Skeletal muscle satellite cell (primary cell): ENCODE measurements at regions not wholly inside any gene's neighbourhood (a gene's known extent, or its start where the extent isn't known, plus 50 kb on each side); places are given as distances from the start of the nearest gene placed in this dataset.

ENCODE experiments used
- H3K27me3 ChIP-seq: 2 replicates; pipeline ENCODE4 v1.7.0; 2013; ENCODE audit warnings: low read length; ENCODE audit not compliant: control insufficient read depth, insufficient read depth
- H3K36me3 ChIP-seq: 2 replicates; pipeline ENCODE4 v1.7.0; 2013; ENCODE audit warnings: mild to moderate bottlenecking, control low read depth, low read length; ENCODE audit not compliant: insufficient read depth
- H3K4me1 ChIP-seq: 2 replicates; pipeline ENCODE4 v1.7.0; 2013; ENCODE audit warnings: low read length; ENCODE audit not compliant: control insufficient read depth, insufficient read depth
- H3K4me2 ChIP-seq: 2 replicates; pipeline ENCODE4 v1.7.0; 2013; ENCODE audit warnings: mild to moderate bottlenecking, low read length
- H3K4me3 ChIP-seq: 2 replicates; pipeline ENCODE4 v1.7.0; 2013; ENCODE audit warnings: low read length
- H3K9ac ChIP-seq: 2 replicates; pipeline ENCODE4 v1.7.0; 2013; ENCODE audit warnings: mild to moderate bottlenecking, low read depth, low read length, moderate library complexity
- H3K9me3 ChIP-seq: replicated peaks from 2 replicates; pipeline ENCODE4 v1.7.0; 2013; ENCODE audit warnings: mild to moderate bottlenecking, control low read depth, low read length

DNA sequence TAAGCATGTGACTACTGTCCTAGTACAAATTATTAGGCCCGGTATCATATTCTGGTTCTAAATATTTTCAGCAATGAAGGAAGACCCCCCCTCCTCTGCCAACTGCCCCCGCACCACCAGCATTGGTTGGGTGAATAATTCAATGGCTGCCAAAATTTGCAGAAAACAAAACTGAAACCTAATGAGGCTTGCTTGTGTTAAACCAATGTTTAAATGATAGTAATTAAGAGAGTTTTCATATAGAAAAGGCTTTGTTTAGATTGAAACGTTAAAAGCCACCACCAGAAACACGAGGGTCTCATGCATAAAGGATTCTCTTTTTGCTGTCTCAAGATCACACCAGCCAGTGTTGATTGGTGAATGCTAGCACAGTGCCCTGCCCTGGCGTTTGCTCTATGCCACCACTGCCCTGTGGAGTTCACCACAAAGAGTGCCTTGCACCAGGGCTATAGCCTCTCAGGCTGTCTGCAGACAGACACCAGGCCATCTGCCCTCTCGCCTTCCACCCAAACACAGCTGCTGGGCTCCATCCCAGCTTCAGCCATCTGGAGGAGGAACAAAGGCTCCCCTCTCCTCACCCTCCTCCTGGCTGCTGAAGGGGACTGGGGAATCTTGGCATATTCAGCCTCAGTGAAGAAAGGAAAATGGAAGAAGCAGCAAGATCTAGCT is 200.3 kb upstream of the PFN2 start:
- H3K27me3 ChIP-seq: no peaks in the 10 kb centered on the region
- H3K4me1 ChIP-seq: peaks cover 11% of the 10 kb centered on the region
- H3K9me3 ChIP-seq: no peaks in the 10 kb centered on the region
- no peak overlapping the region for H3K4me3 ChIP-seq
- no peak overlapping the region for H3K9ac ChIP-seq
- no peaks in the 10 kb centered on the region for H3K36me3 ChIP-seq
- no peak overlapping the region for H3K4me2 ChIP-seq

DNA sequence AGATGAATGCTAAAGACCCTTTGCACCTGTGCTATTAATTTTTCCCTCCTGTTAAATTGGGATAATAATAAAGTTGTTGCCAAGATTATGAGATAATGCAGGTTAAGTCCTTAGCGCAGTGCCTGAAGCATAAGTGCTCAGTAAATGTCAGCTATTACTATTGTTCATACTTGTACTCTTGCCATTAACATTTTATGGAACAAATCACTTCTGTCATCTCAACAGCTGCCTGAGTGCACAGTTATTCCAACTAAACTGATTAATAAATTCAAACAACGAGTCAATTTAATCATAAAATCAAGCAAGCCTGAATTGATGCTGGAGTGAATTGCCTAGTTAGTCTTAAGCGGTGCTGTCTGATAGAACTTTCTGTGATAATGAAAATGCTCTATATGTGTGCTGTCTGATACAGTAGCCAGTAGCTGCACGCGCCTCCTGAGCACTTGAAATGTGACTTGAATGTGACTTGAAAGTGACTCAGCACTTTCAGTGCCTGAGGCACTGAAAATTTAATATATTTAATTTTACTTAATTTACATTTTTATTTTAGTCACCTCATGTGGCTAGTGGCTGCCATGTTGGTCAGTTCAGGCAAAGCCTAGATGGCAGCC is 198.7 kb upstream of the PFN2 start:
- no peak overlapping the region for H3K4me2 ChIP-seq
- peaks cover 11% of the 10 kb centered on the region for H3K4me1 ChIP-seq
- H3K36me3 ChIP-seq: no peaks in the 10 kb centered on the region
- H3K4me3 ChIP-seq: no peak overlapping the region
- no peaks in the 10 kb centered on the region for H3K27me3 ChIP-seq
- H3K9ac ChIP-seq: no peak overlapping the region
- H3K9me3 ChIP-seq: no peaks in the 10 kb centered on the region

DNA sequence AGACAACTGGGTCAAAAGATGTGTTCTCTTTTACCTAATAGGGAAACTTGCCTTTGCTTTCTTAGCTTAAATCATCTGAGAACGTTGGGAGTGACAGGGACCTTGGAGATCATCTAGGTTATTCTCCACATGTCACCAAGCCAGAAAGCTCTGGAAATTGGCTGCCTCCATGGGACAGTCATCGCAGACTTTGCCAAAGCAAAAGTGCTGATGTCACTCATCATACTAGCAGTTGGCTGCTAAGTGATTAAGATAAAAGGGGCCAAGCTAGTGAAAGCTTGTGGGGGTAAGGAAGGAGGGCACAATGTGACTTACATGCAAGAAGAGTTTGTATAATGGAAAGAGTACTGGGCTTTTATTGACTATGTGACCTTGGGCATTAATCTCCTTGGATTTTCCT is 198.0 kb upstream of the PFN2 start:
- H3K36me3 ChIP-seq: no peaks in the 10 kb centered on the region
- H3K27me3 ChIP-seq: no peaks in the 10 kb centered on the region
- no peak overlapping the region for H3K4me3 ChIP-seq
- no peaks in the 10 kb centered on the region for H3K9me3 ChIP-seq
- no peak overlapping the region for H3K9ac ChIP-seq
- peaks cover 11% of the 10 kb centered on the region for H3K4me1 ChIP-seq
- no peak overlapping the region for H3K4me2 ChIP-seq

DNA sequence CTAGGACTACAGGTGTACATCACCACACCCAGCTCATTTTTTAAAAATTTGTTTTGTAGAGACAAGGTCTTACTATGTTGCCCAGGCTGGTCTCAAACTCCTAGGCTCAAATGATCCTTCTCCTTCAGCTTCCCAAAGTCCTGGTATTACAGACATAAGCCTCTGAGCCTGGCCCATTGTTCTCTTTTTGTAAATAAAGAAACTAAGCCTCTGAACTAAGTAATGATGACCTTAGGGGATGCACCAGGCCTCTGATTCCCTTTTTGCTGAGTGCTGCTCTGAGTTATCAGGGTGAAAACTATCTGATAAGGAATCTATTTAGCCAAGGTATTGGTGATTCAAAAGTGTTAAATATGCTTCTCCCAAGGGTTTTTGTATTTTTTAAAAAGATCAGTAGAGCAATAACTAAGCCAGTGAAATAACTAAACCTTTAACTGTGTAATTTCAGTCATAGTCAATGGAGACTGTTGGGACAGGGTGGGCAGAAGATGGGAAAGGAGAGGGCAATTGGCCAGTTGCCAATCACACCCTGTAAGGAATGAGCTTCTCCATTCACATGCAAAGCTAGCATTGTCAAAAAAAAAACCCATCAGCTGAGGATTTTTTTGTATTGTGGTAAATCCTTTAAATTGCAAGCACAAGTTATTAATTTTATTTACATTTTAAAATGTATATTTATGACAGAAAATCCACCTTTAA is 194.8 kb upstream of the PFN2 start:
- H3K4me2 ChIP-seq: no peak overlapping the region
- H3K9ac ChIP-seq: no peak overlapping the region
- no peaks in the 10 kb centered on the region for H3K36me3 ChIP-seq
- peaks cover 11% of the 10 kb centered on the region for H3K4me1 ChIP-seq
- H3K4me3 ChIP-seq: no peak overlapping the region
- H3K27me3 ChIP-seq: no peaks in the 10 kb centered on the region
- H3K9me3 ChIP-seq: no peaks in the 10 kb centered on the region

DNA sequence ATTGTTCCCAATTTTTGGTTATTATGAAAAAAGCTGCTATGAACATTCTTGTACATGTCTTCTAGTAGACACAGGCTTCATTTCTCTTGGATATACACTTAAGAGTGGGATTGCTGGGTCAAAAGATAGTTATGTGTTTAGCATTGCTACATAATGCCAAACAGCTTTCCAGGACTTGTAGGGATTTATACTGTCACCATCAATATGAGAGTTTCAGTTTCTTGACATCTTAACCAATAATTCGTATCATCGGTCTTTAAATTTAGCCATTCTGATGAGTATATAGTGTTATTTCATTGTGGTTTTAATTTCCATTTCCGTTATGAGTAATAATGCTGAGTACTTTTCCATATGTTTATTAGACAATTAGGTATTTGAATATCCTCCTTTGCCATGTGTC is 190.3 kb upstream of the PFN2 start:
- H3K9me3 ChIP-seq: no peaks in the 10 kb centered on the region
- no peaks in the 10 kb centered on the region for H3K4me1 ChIP-seq
- no peak overlapping the region for H3K4me2 ChIP-seq
- no peak overlapping the region for H3K4me3 ChIP-seq
- H3K27me3 ChIP-seq: no peaks in the 10 kb centered on the region
- H3K36me3 ChIP-seq: no peaks in the 10 kb centered on the region
- H3K9ac ChIP-seq: no peak overlapping the region

DNA sequence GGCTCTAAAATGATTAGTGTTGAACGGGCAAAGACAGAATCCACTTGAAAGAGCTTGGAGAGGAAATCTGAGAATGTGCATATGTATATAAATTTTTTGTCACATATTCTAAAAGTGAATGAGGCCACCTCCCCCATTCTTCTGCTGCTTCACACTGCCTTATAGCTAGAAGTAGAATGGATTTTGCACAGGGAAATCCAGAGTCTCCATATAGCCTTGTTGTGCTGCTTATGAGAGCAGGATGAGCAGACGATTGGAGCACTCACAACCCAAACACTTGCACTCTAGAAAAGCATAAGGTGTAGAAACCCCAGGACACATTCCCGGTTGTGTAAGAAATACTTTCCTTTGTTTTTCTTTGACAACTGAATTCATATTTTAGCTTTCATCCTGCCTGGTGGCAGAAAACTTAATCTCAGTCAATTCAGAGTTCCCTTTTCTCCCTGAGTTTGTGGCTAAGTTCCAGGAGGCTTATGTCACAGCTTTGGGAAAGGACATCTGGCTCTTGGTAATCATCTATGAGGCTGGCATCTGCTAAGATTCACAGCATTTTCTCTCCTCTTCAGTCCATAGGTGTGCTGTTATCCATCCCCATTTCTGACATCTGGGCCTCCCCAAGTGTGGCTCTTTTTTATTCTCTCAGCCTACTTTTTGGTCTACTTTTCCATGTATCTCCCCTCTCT is 188.4 kb upstream of the PFN2 start:
- no peaks in the 10 kb centered on the region for H3K9me3 ChIP-seq
- no peak overlapping the region for H3K9ac ChIP-seq
- H3K4me3 ChIP-seq: no peak overlapping the region
- no peak overlapping the region for H3K4me2 ChIP-seq
- no peaks in the 10 kb centered on the region for H3K36me3 ChIP-seq
- H3K4me1 ChIP-seq: no peaks in the 10 kb centered on the region
- H3K27me3 ChIP-seq: no peaks in the 10 kb centered on the region

DNA sequence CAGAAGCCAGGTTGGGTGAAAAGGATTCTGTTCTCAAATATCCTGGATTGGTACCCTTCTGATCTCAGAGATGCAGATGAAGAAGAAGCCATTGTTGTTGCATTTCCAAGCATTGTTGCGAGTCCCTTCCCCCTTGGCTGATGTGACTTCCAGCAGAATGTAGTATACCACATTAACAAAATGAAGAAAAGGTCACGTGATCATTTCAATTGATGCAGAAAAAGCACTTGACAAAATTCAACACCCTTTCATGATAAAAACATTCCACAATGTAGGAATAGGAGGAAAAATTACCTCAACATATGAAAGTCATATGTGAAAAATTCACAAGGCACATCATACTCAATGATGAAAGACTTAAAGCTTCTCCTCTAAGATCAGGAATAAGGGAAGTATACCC is 181.9 kb upstream of the PFN2 start:
- H3K4me1 ChIP-seq: peaks cover 29% of the 10 kb centered on the region
- H3K9me3 ChIP-seq: no peaks in the 10 kb centered on the region
- no peak overlapping the region for H3K4me3 ChIP-seq
- H3K27me3 ChIP-seq: no peaks in the 10 kb centered on the region
- no peak overlapping the region for H3K9ac ChIP-seq
- no peaks in the 10 kb centered on the region for H3K36me3 ChIP-seq
- H3K4me2 ChIP-seq: no peak overlapping the region

DNA sequence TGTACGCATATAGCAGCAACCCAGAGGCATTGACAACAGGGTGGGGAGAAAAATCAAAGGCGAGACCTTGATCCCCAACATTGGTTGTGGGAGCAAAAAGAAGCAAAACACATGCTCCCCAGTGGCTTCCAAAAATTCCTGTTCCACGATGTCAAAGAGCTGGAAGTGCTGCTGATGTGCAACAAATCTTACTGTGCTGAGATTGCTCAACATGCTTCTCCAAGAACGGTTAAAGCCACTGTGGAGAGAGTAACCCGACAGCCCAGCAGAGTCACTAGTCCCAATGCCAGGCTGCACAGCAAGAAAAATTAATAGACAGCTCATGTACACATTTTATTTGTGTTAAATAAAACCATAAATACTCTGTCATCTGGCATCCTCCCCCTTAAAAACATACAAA is 179.9 kb upstream of the PFN2 start:
- Histone ChIP-seq H3K9ac (no peak overlapping the region), H3K4me1 (peaks cover 42% of the 10 kb centered on the region), H3K36me3 (no peaks in the 10 kb centered on the region)

DNA sequence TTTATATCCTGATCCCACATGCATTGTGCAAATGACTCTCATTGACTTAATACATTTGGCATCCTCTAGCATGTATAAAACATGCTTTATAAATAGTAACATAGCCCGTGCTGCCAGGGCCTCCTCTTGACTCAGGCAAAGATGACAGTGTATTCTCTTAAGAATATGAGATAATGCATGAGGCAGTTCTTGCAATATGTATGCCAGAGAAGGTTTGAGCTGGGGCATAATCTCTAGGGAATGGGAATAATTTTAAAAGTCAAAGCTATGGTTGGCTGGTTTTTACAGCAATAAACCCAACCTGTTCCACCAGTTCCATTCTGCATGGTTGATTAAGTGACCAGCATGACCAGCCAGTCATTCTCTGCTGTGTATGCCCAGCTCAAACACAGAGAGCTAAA is 179.0 kb upstream of the PFN2 start:
- no peak overlapping the region for H3K4me3 ChIP-seq
- H3K9me3 ChIP-seq: no peaks in the 10 kb centered on the region
- no peak overlapping the region for H3K4me2 ChIP-seq
- H3K9ac ChIP-seq: peak overlapping the region; percentile 83
- H3K27me3 ChIP-seq: no peaks in the 10 kb centered on the region
- no peaks in the 10 kb centered on the region for H3K36me3 ChIP-seq
- peaks cover 42% of the 10 kb centered on the region for H3K4me1 ChIP-seq

More for the DNA sequence above, 179.9 kb upstream of the PFN2 start:
- H3K4me2 ChIP-seq: no peak overlapping the region
- no peak overlapping the region for H3K4me3 ChIP-seq
- H3K9me3 ChIP-seq: no peaks in the 10 kb centered on the region
- H3K27me3 ChIP-seq: no peaks in the 10 kb centered on the region

DNA sequence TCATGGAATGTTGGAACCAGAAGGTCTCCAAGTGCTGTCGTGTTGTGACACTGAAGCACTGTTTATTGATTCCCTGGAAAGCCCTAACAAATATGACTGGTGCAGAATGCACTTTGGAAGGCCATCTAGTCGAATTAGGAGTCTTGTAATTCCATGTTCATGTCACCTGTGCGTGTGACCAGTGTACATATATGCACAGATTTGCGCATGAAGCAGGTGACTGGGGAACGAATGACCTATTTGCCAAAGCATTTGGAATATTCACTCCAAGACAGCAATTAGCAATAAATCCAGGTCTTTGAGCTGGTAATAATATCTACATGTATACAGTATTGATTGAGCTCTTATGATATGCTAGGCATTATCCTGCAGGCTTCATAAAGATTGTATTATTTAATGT is 177.5 kb upstream of the PFN2 start:
- peak overlapping the region; percentile 58 for H3K4me3 ChIP-seq
- peak overlapping the region; percentile 83 for H3K9ac ChIP-seq
- H3K36me3 ChIP-seq: no peaks in the 10 kb centered on the region
- peak overlapping the region; percentile 81 for H3K4me2 ChIP-seq
- no peaks in the 10 kb centered on the region for H3K27me3 ChIP-seq
- peaks cover 42% of the 10 kb centered on the region for H3K4me1 ChIP-seq
- no peaks in the 10 kb centered on the region for H3K9me3 ChIP-seq

DNA sequence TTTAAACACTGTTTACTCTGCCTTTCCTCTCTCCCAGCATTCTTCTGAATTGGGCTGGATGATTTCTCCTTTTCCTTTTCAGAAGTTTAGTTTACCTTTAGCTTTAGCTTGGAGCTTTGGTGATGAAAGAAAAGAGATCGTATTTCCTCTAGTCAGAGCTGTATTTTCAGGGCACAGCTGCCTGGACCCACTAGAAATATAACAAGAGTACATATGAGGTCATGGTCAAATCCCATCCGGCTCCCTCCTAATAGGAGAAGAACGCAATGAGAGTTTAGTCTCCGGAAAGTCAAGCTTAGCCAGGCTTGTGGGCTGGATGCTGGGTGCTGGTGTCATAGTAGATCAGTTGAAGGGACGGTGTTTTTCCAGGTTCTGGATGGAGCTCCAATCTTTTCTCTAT is 177.1 kb upstream of the PFN2 start:
- Histone ChIP-seq H3K27me3 (no peaks in the 10 kb centered on the region), H3K4me3 (peak overlapping the region; percentile 58), H3K9me3 (no peaks in the 10 kb centered on the region), H3K4me1 (peaks cover 42% of the 10 kb centered on the region), H3K36me3 (no peaks in the 10 kb centered on the region), H3K4me2 (peak overlapping the region; percentile 81), H3K9ac (peak overlapping the region; percentile 83)
